KMS-11 (cell line): ENCODE measurements at regions not wholly inside any gene's neighbourhood (a gene's known extent, or its start where the extent isn't known, plus 50 kb on each side); places are given as distances from the start of the nearest gene placed in this dataset.

Experiments used
- H2AFZ ChIP-seq: fragments of 200-600 bp; sonication (generic); 2 replicates; pipeline ENCODE4 v1.6.1; 2016; ENCODE audit warnings: antibody characterized with exemption, mixed run types, low read depth
- H3K27ac ChIP-seq: fragments of 200-600 bp; sonication (generic); 2 replicates; pipeline ENCODE4 v1.6.1; 2016; ENCODE audit warnings: mild to moderate bottlenecking, mixed run types
- H3K27me3 ChIP-seq: fragments of 200-600 bp; sonication (generic); 2 replicates; pipeline ENCODE4 v1.6.1; 2017; ENCODE audit warnings: mild to moderate bottlenecking, low read depth, mixed run types, moderate library complexity; ENCODE audit not compliant: insufficient read depth
- H3K36me3 ChIP-seq: fragments of 200-600 bp; sonication (generic); 2 replicates; pipeline ENCODE4 v1.6.1; 2017; ENCODE audit warnings: mild to moderate bottlenecking, mixed run types; ENCODE audit not compliant: insufficient read depth
- H3K4me1 ChIP-seq: fragments of 200-600 bp; sonication (generic); 2 replicates; pipeline ENCODE4 v1.6.1; 2016; ENCODE audit warnings: mild to moderate bottlenecking, low read depth, mixed run types; ENCODE audit not compliant: poor library complexity, severe bottlenecking
- H3K4me2 ChIP-seq: fragments of 200-600 bp; sonication (generic); 2 replicates; pipeline ENCODE4 v1.7.0; 2016; ENCODE audit warnings: mild to moderate bottlenecking, mixed run types
- H3K4me3 ChIP-seq: fragments of 200-600 bp; sonication (generic); IDR thresholded peaks from 2 replicates; pipeline ENCODE4 v1.6.1; 2017; ENCODE audit warnings: low read depth, low read length, mixed read lengths; ENCODE audit not compliant: insufficient read depth
- H3K79me2 ChIP-seq: fragments of 200-600 bp; sonication (generic); 2 replicates; pipeline ENCODE4 v1.6.1; 2016; ENCODE audit warnings: low read depth, mixed run types; ENCODE audit not compliant: insufficient read depth
- H3K9ac ChIP-seq: fragments of 200-600 bp; sonication (generic); 2 replicates; pipeline ENCODE4 v1.6.1; 2016; ENCODE audit warnings: mild to moderate bottlenecking, mixed run types
- H4K20me1 ChIP-seq: fragments of 200-600 bp; sonication (generic); 2 replicates; pipeline ENCODE4 v1.6.1; 2016; ENCODE audit warnings: mild to moderate bottlenecking, mixed run types; ENCODE audit not compliant: insufficient read depth
- TF ChIP-seq, protein P1 (sequence below): fragments of 200-600 bp; sonication (generic); conservative IDR thresholded peaks from 2 replicates; pipeline ENCODE4 v1.6.1; 2017; ENCODE audit warnings: low read depth, mild to moderate bottlenecking, antibody characterized with exemption, low read length, moderate library complexity, mixed read lengths

DNA sequence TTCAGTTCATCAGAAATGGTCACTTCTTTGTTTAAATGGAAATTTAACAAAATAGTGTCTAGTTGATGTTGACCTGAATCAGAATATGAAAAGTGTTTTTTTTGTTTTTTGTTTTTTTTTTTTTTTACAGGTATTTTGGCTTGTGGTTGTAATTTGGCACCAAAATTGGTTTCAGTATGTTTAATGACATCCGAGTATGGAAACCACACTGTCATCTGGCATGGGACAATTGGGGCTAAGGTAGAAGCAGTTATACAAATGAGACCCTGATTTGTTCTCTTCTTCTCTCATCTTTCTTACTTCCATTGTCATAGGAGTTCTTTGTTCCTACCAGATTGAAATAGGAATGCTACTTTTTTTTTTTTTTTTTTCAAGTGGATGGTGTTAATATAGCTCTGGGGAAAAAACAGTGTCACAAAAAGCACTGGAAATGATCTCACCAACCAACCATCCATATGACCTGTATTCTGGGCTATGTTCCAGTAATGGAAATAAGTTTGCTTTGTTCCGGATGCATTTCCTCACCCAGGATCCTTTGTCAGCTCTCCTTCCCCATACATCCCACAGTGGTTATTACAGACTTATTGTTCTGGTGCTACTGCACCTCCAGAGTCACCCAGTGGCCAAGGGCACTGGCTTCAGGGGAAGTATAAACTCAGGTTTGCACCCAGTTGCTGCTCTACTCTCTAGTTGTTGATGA is 95.8 kb downstream of the ATXN3L start:
- Histone ChIP-seq H3K36me3 (no peaks in the 10 kb centered on the region), H3K4me3 (no peak overlapping the region), H4K20me1 (no peaks in the 10 kb centered on the region), H3K79me2 (no peaks in the 10 kb centered on the region), H3K27ac (no peak overlapping the region), H3K4me2 (no peak overlapping the region), H3K9ac (no peak overlapping the region), H2AFZ (no peak overlapping the region), H3K4me1 (peaks cover 25% of the 10 kb centered on the region), H3K27me3 (no peaks in the 10 kb centered on the region)
- TF ChIP-seq, protein P1, sequence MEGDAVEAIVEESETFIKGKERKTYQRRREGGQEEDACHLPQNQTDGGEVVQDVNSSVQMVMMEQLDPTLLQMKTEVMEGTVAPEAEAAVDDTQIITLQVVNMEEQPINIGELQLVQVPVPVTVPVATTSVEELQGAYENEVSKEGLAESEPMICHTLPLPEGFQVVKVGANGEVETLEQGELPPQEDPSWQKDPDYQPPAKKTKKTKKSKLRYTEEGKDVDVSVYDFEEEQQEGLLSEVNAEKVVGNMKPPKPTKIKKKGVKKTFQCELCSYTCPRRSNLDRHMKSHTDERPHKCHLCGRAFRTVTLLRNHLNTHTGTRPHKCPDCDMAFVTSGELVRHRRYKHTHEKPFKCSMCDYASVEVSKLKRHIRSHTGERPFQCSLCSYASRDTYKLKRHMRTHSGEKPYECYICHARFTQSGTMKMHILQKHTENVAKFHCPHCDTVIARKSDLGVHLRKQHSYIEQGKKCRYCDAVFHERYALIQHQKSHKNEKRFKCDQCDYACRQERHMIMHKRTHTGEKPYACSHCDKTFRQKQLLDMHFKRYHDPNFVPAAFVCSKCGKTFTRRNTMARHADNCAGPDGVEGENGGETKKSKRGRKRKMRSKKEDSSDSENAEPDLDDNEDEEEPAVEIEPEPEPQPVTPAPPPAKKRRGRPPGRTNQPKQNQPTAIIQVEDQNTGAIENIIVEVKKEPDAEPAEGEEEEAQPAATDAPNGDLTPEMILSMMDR = no peak

- H3K4me3 ChIP-seq = no peak overlapping the region
- H3K27ac ChIP-seq = no peak overlapping the region
- peak overlapping the region; percentile 41 for H3K4me2 ChIP-seq
- no peaks in the 10 kb centered on the region for H3K27me3 ChIP-seq
- H3K4me1 ChIP-seq = peaks cover 25% of the 10 kb centered on the region
- H2AFZ ChIP-seq = peak overlapping the region; percentile 38; the same call in 1 of the 2 replicates
- H4K20me1 ChIP-seq = no peaks in the 10 kb centered on the region
- H3K9ac ChIP-seq = no peak overlapping the region
- TF ChIP-seq, protein P1 = no peak
- no peaks in the 10 kb centered on the region for H3K79me2 ChIP-seq
- no peaks in the 10 kb centered on the region for H3K36me3 ChIP-seq
Observed at GRCh38 chrX:13220916-13221315, 98.9 kb downstream of the ATXN3L start.

DNA sequence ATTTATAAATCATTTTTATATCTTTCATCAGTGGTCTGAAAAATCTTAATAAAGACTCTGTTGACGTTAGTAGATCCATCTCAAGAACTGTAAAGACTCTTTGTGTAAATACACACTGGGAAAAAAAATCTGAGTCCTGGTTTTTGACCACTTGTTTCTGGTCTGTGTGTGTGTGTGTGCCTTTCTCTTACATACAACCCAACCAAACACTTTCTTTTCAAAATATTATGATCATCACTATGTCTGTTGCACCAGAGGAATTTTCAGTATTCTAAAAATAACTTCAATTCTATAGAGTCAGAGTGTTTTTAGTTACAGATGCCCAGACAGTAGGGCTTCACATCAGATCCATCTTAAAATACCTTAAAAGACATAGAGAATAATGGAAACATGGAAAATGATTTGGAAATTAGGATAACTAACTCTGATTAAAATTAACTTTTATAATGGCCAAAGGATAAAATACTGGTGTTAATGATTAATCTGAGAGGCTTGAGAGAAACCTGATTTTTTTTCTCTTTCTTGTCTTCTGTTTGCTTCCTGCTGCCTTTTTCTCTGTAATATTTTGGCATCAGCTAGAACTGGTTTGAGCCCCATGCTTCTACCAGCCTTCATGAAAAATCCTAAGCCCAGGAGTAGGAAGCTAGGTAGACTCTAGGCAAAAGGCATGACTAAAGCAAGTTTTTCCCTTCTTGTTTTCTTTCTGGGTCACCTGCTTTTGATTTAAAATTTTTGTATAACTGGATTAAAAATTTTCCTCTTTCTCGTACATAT is 99.7 kb downstream of the ATXN3L start:
- Histone ChIP-seq H3K4me3 (no peak overlapping the region), H4K20me1 (no peaks in the 10 kb centered on the region), H3K9ac (no peak overlapping the region), H3K4me2 (peak overlapping the region; percentile 41), H3K79me2 (no peaks in the 10 kb centered on the region), H3K27me3 (no peaks in the 10 kb centered on the region), H3K27ac (no peak overlapping the region), H2AFZ (no peak overlapping the region; the same call in 1 of the 2 replicates), H3K36me3 (no peaks in the 10 kb centered on the region), H3K4me1 (peaks cover 25% of the 10 kb centered on the region)
- TF ChIP-seq, protein P1 = no peak

DNA sequence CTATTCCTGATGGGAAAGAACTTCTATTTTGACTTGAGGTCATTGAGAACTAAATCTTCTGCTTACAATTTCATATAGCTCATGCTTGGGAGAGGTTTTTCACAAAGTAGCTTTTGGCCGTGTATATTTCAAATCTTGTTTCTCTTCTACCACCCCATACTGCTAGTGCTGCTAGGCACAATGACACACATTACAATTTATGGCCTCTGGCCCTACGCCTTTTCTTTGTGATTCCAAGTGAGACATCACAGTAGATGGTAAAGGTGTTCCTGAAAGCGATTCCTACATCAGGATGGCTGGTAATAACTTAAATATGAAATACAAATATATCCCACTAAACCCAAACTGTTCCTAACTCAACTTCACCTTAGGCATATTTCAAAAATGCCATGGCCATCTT is 101.1 kb downstream of the ATXN3L start:
- TF ChIP-seq, protein P1 = no peak
- Histone ChIP-seq H3K27me3 (no peaks in the 10 kb centered on the region), H3K4me1 (peaks cover 20% of the 10 kb centered on the region), H3K4me2 (no peak overlapping the region), H3K79me2 (no peaks in the 10 kb centered on the region), H2AFZ (no peak overlapping the region), H3K9ac (no peak overlapping the region), H4K20me1 (no peaks in the 10 kb centered on the region), H3K27ac (no peak overlapping the region), H3K4me3 (no peak overlapping the region), H3K36me3 (no peaks in the 10 kb centered on the region)
